ENCODE measurements at regions not wholly inside any gene's neighbourhood (a gene's known extent, or its start where the extent isn't known, plus 50 kb on each side); places are given as distances from the start of the nearest gene placed in this dataset.
A peak's percentile ranks its signal among the peaks of the same experiment; 100 is the strongest.

DNA sequence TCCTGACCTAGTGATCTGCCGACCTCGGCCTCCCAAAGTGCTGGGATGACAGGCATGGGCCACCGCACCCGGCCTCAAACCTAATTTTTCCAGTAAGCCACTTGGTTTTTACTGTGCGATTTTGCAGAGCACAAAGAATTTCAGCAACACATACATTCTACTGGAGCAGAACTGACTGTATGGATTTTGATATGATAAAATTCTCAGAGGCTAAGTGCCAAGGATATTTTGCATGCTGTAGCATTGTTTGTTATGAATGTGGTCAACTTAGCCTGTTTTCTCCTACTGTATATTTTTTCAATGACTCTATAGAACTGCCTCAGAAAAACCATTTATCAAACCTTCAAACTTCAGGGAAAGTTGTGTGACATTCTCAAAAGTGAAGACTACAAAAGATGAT is 89.2 kb downstream of the FAT3 start:
- no peak for DNase-seq
- in situ Hi-C loops (cut with MboI), result no loop called here
- TF ChIP-seq EZH2 (IDR thresholded peaks at IDR 0.05; ENCODE audit: insufficient read depth, poor library complexity, severe bottlenecking), result no peak
- TF ChIP-seq EZH2phosphoT487 (IDR thresholded peaks at IDR 0.05; ENCODE audit: insufficient read depth, low read depth), result no peak

GRCh38 chr11:92314499-92314898 is 89.9 kb downstream of the FAT3 start:
- H3K79me2 ChIP-seq (ENCODE audit: insufficient read depth), result no peaks in the 10 kb centered on the region
- 0% methylated on average over 1 of the region's 1 CpG for WGBS, 2 experiments (ENCODE audit: low coverage in 1 of 2, low lambda C conversion rate in 2 of 2, missing lambda C conversion rate in 2 of 2)
- no peaks in the 10 kb centered on the region for H3K9me3 ChIP-seq (ENCODE audit: low read depth)
- H3K4me2 ChIP-seq (ENCODE audit: unreplicated experiment), result no peak overlapping the region
- no peaks in the 10 kb centered on the region for H3K9me2 ChIP-seq (ENCODE audit: insufficient read depth)
- H3F3A ChIP-seq (ENCODE audit: insufficient read depth), result no peaks in the 10 kb centered on the region
- TF ChIP-seq EZH2 (IDR thresholded peaks at IDR 0.05; ENCODE audit: insufficient read depth, poor library complexity, severe bottlenecking) (no peak), EZH2phosphoT487 (IDR thresholded peaks at IDR 0.05; ENCODE audit: insufficient read depth, low read depth) (no peak)
- in situ Hi-C loops (cut with MboI), result no loop called here
- DNase-seq, result peak; percentile 34
- no peak overlapping the region for H3K9ac ChIP-seq
- no peaks in the 10 kb centered on the region for H3K36me3 ChIP-seq (ENCODE audit: low read depth)
- H2AFZ ChIP-seq, result no peak overlapping the region
- H3K27ac ChIP-seq, result no peak overlapping the region
- no peaks in the 10 kb centered on the region for H4K20me1 ChIP-seq (ENCODE audit: insufficient read depth)
- no peaks in the 10 kb centered on the region; the same call in 1 of the 2 replicates for H3K4me1 ChIP-seq (ENCODE audit: insufficient read depth)
- no peaks in the 10 kb centered on the region for H3K27me3 ChIP-seq (replicated peaks; ENCODE audit: insufficient read depth)
- H3K4me3 ChIP-seq, result no peak overlapping the region

More for the DNA sequence above, 89.2 kb downstream of the FAT3 start:
- Histone ChIP-seq H3K9me3 (ENCODE audit: low read depth) (no peaks in the 10 kb centered on the region), H3K9ac (no peak overlapping the region), H4K20me1 (ENCODE audit: insufficient read depth) (no peaks in the 10 kb centered on the region), H3K9me2 (ENCODE audit: insufficient read depth) (no peaks in the 10 kb centered on the region), H3F3A (ENCODE audit: insufficient read depth) (no peaks in the 10 kb centered on the region), H3K27me3 (replicated peaks; ENCODE audit: insufficient read depth) (no peaks in the 10 kb centered on the region), H3K79me2 (ENCODE audit: insufficient read depth) (no peaks in the 10 kb centered on the region), H2AFZ (no peak overlapping the region), H3K27ac (no peak overlapping the region), H3K4me1 (ENCODE audit: insufficient read depth) (no peaks in the 10 kb centered on the region; the same call in 1 of the 2 replicates), H3K4me2 (ENCODE audit: unreplicated experiment) (no peak overlapping the region), H3K4me3 (no peak overlapping the region), H3K36me3 (ENCODE audit: low read depth) (no peaks in the 10 kb centered on the region)
- 79 to 83% methylated on average over 5 of the region's 5 CpGs for WGBS, 2 experiments (ENCODE audit: low coverage in 1 of 2, low lambda C conversion rate in 2 of 2, missing lambda C conversion rate in 2 of 2)

GRCh38 chr11:92316106-92316809 is 91.6 kb downstream of the FAT3 start:
- Histone ChIP-seq H3K27ac (no peak overlapping the region), H3K4me1 (ENCODE audit: insufficient read depth) (no peaks in the 10 kb centered on the region; the same call in 1 of the 2 replicates), H3F3A (ENCODE audit: insufficient read depth) (no peaks in the 10 kb centered on the region), H3K4me3 (no peak overlapping the region), H2AFZ (no peak overlapping the region), H3K27me3 (replicated peaks; ENCODE audit: insufficient read depth) (no peaks in the 10 kb centered on the region), H3K9ac (no peak overlapping the region), H3K9me3 (ENCODE audit: low read depth) (no peaks in the 10 kb centered on the region), H3K4me2 (ENCODE audit: unreplicated experiment) (no peak overlapping the region), H3K79me2 (ENCODE audit: insufficient read depth) (no peaks in the 10 kb centered on the region), H4K20me1 (ENCODE audit: insufficient read depth) (no peaks in the 10 kb centered on the region), H3K36me3 (ENCODE audit: low read depth) (no peaks in the 10 kb centered on the region), H3K9me2 (ENCODE audit: insufficient read depth) (no peaks in the 10 kb centered on the region)
- WGBS, 2 experiments (ENCODE audit: low coverage in 1 of 2, low lambda C conversion rate in 2 of 2, missing lambda C conversion rate in 2 of 2), result 53 to 57% methylated on average over 4 of the region's 4 CpGs
- in situ Hi-C loops (cut with MboI), result no loop called here
- no peak for DNase-seq
- no peak for TF ChIP-seq EZH2 (IDR thresholded peaks at IDR 0.05; ENCODE audit: insufficient read depth, poor library complexity, severe bottlenecking)
- TF ChIP-seq EZH2phosphoT487 (IDR thresholded peaks at IDR 0.05; ENCODE audit: insufficient read depth, low read depth), result no peak

GRCh38 chr11:92317222-92317621 is 92.6 kb downstream of the FAT3 start:
- Histone ChIP-seq H3F3A (ENCODE audit: insufficient read depth) (no peaks in the 10 kb centered on the region), H2AFZ (no peak overlapping the region), H3K9ac (no peak overlapping the region), H4K20me1 (ENCODE audit: insufficient read depth) (no peaks in the 10 kb centered on the region), H3K9me3 (ENCODE audit: low read depth) (no peaks in the 10 kb centered on the region), H3K36me3 (ENCODE audit: low read depth) (no peaks in the 10 kb centered on the region), H3K4me2 (ENCODE audit: unreplicated experiment) (no peak overlapping the region), H3K9me2 (ENCODE audit: insufficient read depth) (no peaks in the 10 kb centered on the region), H3K4me1 (ENCODE audit: insufficient read depth) (peaks cover 7% of the 10 kb centered on the region), H3K27me3 (replicated peaks; ENCODE audit: insufficient read depth) (no peaks in the 10 kb centered on the region), H3K79me2 (ENCODE audit: insufficient read depth) (no peaks in the 10 kb centered on the region), H3K4me3 (no peak overlapping the region), H3K27ac (no peak overlapping the region)
- TF ChIP-seq EZH2 (IDR thresholded peaks at IDR 0.05; ENCODE audit: insufficient read depth, poor library complexity, severe bottlenecking), result no peak
- TF ChIP-seq EZH2phosphoT487 (IDR thresholded peaks at IDR 0.05; ENCODE audit: insufficient read depth, low read depth), result no peak
- in situ Hi-C loops (cut with MboI), result no loop called here
- DNase-seq, result no peak

All from GM23248 (cell line).